SK-N-SH (cell line): ENCODE measurements at regions not wholly inside any gene's neighbourhood (a gene's known extent, or its start where the extent isn't known, plus 50 kb on each side); places are given as distances from the start of the nearest gene placed in this dataset.

Experiments
- CTCF ChIA-PET: fragments of 300-600, 350-600 bp; formaldehyde crosslinking; extraction: SDS; loops from one replicate; lab custom pipeline; 2021; lab: Yijun Ruan, JAX
- POLR2A ChIA-PET: fragments of 350-600 bp; sonication (Branson Sonifier 250); formaldehyde crosslinking; extraction: SDS; loops from one replicate; lab custom pipeline; 2020; ENCODE audit warnings: antibody characterized with exemption, inconsistent platforms; lab: Yijun Ruan, JAX
- DNase-seq: peaks from one replicate; pipeline ENCODE4 v3.0.0; 2012
- H2AFZ ChIP-seq: fragments of 200-600 bp; sonication (generic); 2 replicates; pipeline ENCODE4 v1.8.1; 2016; ENCODE audit warnings: antibody characterized with exemption, mild to moderate bottlenecking, low read depth
- H3F3A ChIP-seq: fragments of 200-600 bp; sonication (generic); replicated peaks from 2 replicates; pipeline ENCODE3; 2016; ENCODE audit warnings: antibody characterized with exemption, mild to moderate bottlenecking; ENCODE audit not compliant: insufficient read depth
- H3K27ac ChIP-seq, 2 experiments: fragments of 200-500 bp in 1 of 2; fragments of 200-600 bp in 1 of 2; sonication (Bioruptor generic) in 1 of 2; sonication (generic), shearing (Covaris generic) in 1 of 2; 2 replicates each; pipeline versions ENCODE4 v1.5.1 to v1.6.1; 2014 to 2016; ENCODE audit warnings: low read depth in 2 of 2, inconsistent platforms in 1 of 2, low read length in 1 of 2, mild to moderate bottlenecking in 1 of 2, mixed read lengths in 1 of 2
- H3K27me3 ChIP-seq: fragments of 200-600 bp; sonication (generic), shearing (Covaris generic); 2 replicates; pipeline ENCODE4 v1.6.1; 2016; ENCODE audit warnings: mixed run types; ENCODE audit not compliant: insufficient read depth
- H3K36me3 ChIP-seq, 2 experiments: fragments of 200-500 bp in 1 of 2; fragments of 200-600 bp in 1 of 2; sonication (Bioruptor generic) in 1 of 2; sonication (generic) in 1 of 2; replicated peaks in 1 of 2; 2 replicates each; pipeline versions ENCODE3 to v1.5.1; 2014 to 2016; ENCODE audit warnings: low read length in 1 of 2, mild to moderate bottlenecking in 1 of 2; ENCODE audit not compliant: insufficient read depth in 2 of 2, control insufficient read depth in 1 of 2
- H3K4me1 ChIP-seq, 2 experiments: fragments of 200-500 bp in 1 of 2; fragments of 200-600 bp in 1 of 2; sonication (Bioruptor generic) in 1 of 2; sonication (generic), shearing (Covaris generic) in 1 of 2; 2 replicates each; pipeline versions ENCODE4 v1.5.1 to v1.6.1; 2014 to 2016; ENCODE audit warnings: low read depth in 1 of 2, low read length in 1 of 2, mixed run types in 1 of 2; ENCODE audit not compliant: insufficient read depth in 2 of 2, control insufficient read depth in 1 of 2
- H3K4me2 ChIP-seq: fragments of 200-600 bp; sonication (generic), shearing (Covaris generic); 2 replicates; pipeline ENCODE4 v1.6.1; 2017; ENCODE audit warnings: mixed run types
- H3K4me3 ChIP-seq, 2 experiments: fragments of 200-500 bp in 1 of 2; fragments of 200-600 bp in 1 of 2; sonication (Bioruptor generic) in 1 of 2; sonication (generic), shearing (Covaris generic) in 1 of 2; 2 replicates each; pipeline versions ENCODE4 v1.5.1 to v1.8.1; 2014 to 2016; ENCODE audit warnings: low read depth in 2 of 2, inconsistent platforms in 1 of 2, low read length in 1 of 2, mild to moderate bottlenecking in 1 of 2, mixed read lengths in 1 of 2, moderate library complexity in 1 of 2
- H3K79me2 ChIP-seq: fragments of 200-600 bp; sonication (generic); 2 replicates; pipeline ENCODE4 v1.8.1; 2017; ENCODE audit warnings: mild to moderate bottlenecking; ENCODE audit not compliant: insufficient read depth
- H3K9ac ChIP-seq: fragments of 200-600 bp; sonication (generic); 2 replicates; pipeline ENCODE4 v1.6.1; 2017; ENCODE audit warnings: mixed run types
- H3K9me2 ChIP-seq: fragments of 200-600 bp; sonication (generic); 2 replicates; pipeline ENCODE4 v1.6.1; 2017; ENCODE audit warnings: mixed run types
- H3K9me3 ChIP-seq: fragments of 200-600 bp; sonication (generic); 2 replicates; pipeline ENCODE4 v1.6.1; 2017; ENCODE audit warnings: mixed run types, mild to moderate bottlenecking, moderate library complexity
- H4K20me1 ChIP-seq: fragments of 200-600 bp; sonication (generic); 2 replicates; pipeline ENCODE4 v1.6.1; 2017; ENCODE audit warnings: mild to moderate bottlenecking, mixed run types; ENCODE audit not compliant: insufficient read depth
- CHD2 ChIP-seq: fragments of 150-350 bp; IDR thresholded peaks from 2 replicates; pipeline ENCODE4 v1.6.1; 2018; ENCODE audit warnings: low read length; ENCODE audit not compliant: partially characterized antibody
- ELF1 ChIP-seq: IDR thresholded peaks from 2 replicates; pipeline ENCODE4 v1.4.0; 2012
- EZH2phosphoT487 ChIP-seq: fragments of 200-600 bp; sonication (generic); IDR thresholded peaks from 2 replicates; pipeline ENCODE4 v1.6.1; 2017; ENCODE audit warnings: low read depth, mixed run types, mild to moderate bottlenecking, antibody characterized with exemption, moderate library complexity, borderline replicate concordance
- FOXJ3 ChIP-seq: sonication (generic); formaldehyde crosslinking; IDR thresholded peaks from 2 replicates; pipeline ENCODE4 v1.5.1; 2020; ENCODE audit warnings: mild to moderate bottlenecking, missing genetic modification reagents
- GATA2 ChIP-seq: sonication (generic); formaldehyde crosslinking; IDR thresholded peaks from 2 replicates; pipeline ENCODE4 v1.5.0; 2020; ENCODE audit warnings: mild to moderate bottlenecking, missing genetic modification reagents
- JUND ChIP-seq: IDR thresholded peaks from 2 replicates; pipeline ENCODE4 v1.4.0; 2012
- MXI1 ChIP-seq: IDR thresholded peaks from 2 replicates; pipeline ENCODE4 v1.6.1; 2012; ENCODE audit warnings: mild to moderate bottlenecking, low read depth, low read length, improper control_type of control experiment
- RFX5 ChIP-seq: IDR thresholded peaks from 2 replicates; pipeline ENCODE4 v1.6.1; 2012; ENCODE audit warnings: mild to moderate bottlenecking, improper control_type of control experiment, low read length
- SIN3A ChIP-seq: IDR thresholded peaks from 2 replicates; pipeline ENCODE4 v1.6.1; 2012; ENCODE audit warnings: low read depth, mild to moderate bottlenecking, low read length, moderate library complexity, borderline replicate concordance
- YY1 ChIP-seq: IDR thresholded peaks from 2 replicates; pipeline ENCODE4 v1.4.0; 2012; ENCODE audit warnings: low read depth, mild to moderate bottlenecking
- WGBS: methylation state at CpG from one replicate; pipeline ENCODE4 v1.1.6; 2017; ENCODE audit warnings: low lambda C conversion rate; 5-methylcytosine and 5-hydroxymethylcytosine counted together
- TF ChIP-seq, protein P1 (sequence below): IDR thresholded peaks from 2 replicates; pipeline ENCODE4 v1.4.0; 2012; ENCODE audit warnings: low read depth, borderline replicate concordance
- TF ChIP-seq, protein P2 (sequence below): fragments of 200-600 bp; sonication (generic); IDR thresholded peaks from 2 replicates; pipeline ENCODE4 v1.6.1; 2017; ENCODE audit warnings: antibody characterized with exemption, mild to moderate bottlenecking, moderate library complexity
- TF ChIP-seq, protein P3 (sequence below): fragments of 150-350 bp; IDR thresholded peaks from 2 replicates; pipeline ENCODE4 v1.6.1; 2016; ENCODE audit warnings: mild to moderate bottlenecking, low read depth, low read length
- TF ChIP-seq, protein P4 (sequence below): IDR thresholded peaks from 2 replicates; pipeline ENCODE4 v1.6.1; 2012; ENCODE audit warnings: mild to moderate bottlenecking, low read depth, low read length, moderate library complexity

DNA sequence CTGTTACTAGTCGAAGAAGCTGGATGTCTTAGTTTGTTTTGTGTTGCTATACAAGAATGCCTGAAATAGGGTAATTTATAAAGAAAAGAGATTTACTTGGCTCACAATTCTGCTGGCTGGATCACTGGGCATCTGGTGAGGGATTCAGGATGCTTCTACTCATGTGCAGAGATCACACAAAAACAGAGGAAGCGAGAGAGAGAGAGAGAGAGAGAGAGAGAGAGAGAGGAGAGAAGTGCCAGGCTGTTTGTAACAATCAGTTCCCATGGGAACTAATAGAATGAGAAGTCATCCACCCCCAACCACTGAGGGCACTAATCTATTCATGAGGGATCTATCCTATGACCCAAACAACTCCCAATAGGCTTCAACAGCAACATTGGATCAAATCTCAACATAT lies 66.2 kb upstream of the FAM9A start:
- CTCF ChIA-PET = no interaction called here
- Histone ChIP-seq H3K9me3 (no peaks in the 10 kb centered on the region), H3K36me3 (no peaks in the 10 kb centered on the region), H3K4me1 (no peaks in the 10 kb centered on the region; a peak in 1 of 4 replicates), H3K4me2 (no peak overlapping the region), H3K4me3 (no peak overlapping the region), H3K9ac (no peak overlapping the region), H2AFZ (no peak overlapping the region), H3K27ac (no peak overlapping the region), H3K79me2 (no peaks in the 10 kb centered on the region), H3K9me2 (no peaks in the 10 kb centered on the region), H3K27me3 (no peaks in the 10 kb centered on the region), H4K20me1 (no peaks in the 10 kb centered on the region), H3F3A (no peaks in the 10 kb centered on the region)
- POLR2A ChIA-PET = no interaction called here
- DNase-seq = no peak
- WGBS = 11% methylated on average over 2 of the region's 2 CpGs
- TF ChIP-seq, protein P1, sequence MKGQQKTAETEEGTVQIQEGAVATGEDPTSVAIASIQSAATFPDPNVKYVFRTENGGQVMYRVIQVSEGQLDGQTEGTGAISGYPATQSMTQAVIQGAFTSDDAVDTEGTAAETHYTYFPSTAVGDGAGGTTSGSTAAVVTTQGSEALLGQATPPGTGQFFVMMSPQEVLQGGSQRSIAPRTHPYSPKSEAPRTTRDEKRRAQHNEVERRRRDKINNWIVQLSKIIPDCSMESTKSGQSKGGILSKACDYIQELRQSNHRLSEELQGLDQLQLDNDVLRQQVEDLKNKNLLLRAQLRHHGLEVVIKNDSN = no peak
- no peak for TF ChIP-seq CHD2
- TF ChIP-seq, protein P2, sequence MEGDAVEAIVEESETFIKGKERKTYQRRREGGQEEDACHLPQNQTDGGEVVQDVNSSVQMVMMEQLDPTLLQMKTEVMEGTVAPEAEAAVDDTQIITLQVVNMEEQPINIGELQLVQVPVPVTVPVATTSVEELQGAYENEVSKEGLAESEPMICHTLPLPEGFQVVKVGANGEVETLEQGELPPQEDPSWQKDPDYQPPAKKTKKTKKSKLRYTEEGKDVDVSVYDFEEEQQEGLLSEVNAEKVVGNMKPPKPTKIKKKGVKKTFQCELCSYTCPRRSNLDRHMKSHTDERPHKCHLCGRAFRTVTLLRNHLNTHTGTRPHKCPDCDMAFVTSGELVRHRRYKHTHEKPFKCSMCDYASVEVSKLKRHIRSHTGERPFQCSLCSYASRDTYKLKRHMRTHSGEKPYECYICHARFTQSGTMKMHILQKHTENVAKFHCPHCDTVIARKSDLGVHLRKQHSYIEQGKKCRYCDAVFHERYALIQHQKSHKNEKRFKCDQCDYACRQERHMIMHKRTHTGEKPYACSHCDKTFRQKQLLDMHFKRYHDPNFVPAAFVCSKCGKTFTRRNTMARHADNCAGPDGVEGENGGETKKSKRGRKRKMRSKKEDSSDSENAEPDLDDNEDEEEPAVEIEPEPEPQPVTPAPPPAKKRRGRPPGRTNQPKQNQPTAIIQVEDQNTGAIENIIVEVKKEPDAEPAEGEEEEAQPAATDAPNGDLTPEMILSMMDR = no peak
- no peak for TF ChIP-seq RFX5
- no peak for TF ChIP-seq MXI1
- TF ChIP-seq GATA2 (CRISPR knock-in tag) = no peak
- TF ChIP-seq, protein P3, sequence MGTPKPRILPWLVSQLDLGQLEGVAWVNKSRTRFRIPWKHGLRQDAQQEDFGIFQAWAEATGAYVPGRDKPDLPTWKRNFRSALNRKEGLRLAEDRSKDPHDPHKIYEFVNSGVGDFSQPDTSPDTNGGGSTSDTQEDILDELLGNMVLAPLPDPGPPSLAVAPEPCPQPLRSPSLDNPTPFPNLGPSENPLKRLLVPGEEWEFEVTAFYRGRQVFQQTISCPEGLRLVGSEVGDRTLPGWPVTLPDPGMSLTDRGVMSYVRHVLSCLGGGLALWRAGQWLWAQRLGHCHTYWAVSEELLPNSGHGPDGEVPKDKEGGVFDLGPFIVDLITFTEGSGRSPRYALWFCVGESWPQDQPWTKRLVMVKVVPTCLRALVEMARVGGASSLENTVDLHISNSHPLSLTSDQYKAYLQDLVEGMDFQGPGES = no peak
- TF ChIP-seq EZH2phosphoT487 = no peak
- no peak for TF ChIP-seq ELF1
- TF ChIP-seq FOXJ3 (CRISPR knock-in tag) = no peak
- TF ChIP-seq, protein P4, sequence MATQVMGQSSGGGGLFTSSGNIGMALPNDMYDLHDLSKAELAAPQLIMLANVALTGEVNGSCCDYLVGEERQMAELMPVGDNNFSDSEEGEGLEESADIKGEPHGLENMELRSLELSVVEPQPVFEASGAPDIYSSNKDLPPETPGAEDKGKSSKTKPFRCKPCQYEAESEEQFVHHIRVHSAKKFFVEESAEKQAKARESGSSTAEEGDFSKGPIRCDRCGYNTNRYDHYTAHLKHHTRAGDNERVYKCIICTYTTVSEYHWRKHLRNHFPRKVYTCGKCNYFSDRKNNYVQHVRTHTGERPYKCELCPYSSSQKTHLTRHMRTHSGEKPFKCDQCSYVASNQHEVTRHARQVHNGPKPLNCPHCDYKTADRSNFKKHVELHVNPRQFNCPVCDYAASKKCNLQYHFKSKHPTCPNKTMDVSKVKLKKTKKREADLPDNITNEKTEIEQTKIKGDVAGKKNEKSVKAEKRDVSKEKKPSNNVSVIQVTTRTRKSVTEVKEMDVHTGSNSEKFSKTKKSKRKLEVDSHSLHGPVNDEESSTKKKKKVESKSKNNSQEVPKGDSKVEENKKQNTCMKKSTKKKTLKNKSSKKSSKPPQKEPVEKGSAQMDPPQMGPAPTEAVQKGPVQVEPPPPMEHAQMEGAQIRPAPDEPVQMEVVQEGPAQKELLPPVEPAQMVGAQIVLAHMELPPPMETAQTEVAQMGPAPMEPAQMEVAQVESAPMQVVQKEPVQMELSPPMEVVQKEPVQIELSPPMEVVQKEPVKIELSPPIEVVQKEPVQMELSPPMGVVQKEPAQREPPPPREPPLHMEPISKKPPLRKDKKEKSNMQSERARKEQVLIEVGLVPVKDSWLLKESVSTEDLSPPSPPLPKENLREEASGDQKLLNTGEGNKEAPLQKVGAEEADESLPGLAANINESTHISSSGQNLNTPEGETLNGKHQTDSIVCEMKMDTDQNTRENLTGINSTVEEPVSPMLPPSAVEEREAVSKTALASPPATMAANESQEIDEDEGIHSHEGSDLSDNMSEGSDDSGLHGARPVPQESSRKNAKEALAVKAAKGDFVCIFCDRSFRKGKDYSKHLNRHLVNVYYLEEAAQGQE = no peak
- no peak for TF ChIP-seq JUND
- TF ChIP-seq SIN3A = no peak
- no peak for TF ChIP-seq YY1
